ENCODE measurements at regions not wholly inside any gene's neighbourhood (a gene's known extent, or its start where the extent isn't known, plus 50 kb on each side); places are given as distances from the start of the nearest gene placed in this dataset.
"Not testable (repeated sequence)": the region's sequence is repeated elsewhere in the genome, so short reads cannot be mapped to it uniquely, and the experiment has no call there.

DNA sequence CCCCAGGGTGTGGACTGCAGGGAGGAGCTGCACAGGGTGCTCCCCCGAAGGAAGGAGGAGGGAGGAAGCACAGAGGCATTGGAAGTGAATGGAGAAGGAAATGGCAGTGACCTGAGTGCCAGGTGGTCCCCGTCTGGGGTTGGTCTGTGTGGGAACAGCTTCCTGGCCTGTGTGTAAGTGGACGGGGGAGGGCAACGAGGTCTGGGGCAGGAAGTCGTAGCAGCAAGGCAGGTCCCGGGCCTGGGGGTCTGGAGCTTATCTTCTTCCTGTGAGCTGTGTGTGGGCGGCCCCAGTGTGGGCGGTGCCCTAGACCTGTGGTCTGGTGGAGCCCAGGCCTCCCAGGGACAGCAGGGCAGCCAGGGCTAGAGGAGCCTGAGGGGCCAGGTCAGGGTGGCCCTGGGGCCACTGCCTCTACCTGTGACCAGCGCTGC, 382.1 kb downstream of the TMEM121 start:
- Mint-ChIP-seq H3K27ac (no peak overlapping the region), H3K4me3 (no peak overlapping the region), H3K9me3 (no peaks in the 10 kb centered on the region), H3K4me1 (ENCODE audit: low read depth) (no peaks in the 10 kb centered on the region), H3K36me3 (ENCODE audit: low read depth) (no peaks in the 10 kb centered on the region), H3K27me3 (peaks cover 43% of the 10 kb centered on the region)
- DNase-seq, result no peak
- Histone ChIP-seq H3K36me3 (ENCODE audit: insufficient read depth, low read length) (no peaks in the 10 kb centered on the region), H3K4me3 (ENCODE audit: low read length) (no peak overlapping the region), H3K9me3 (ENCODE audit: control insufficient read depth in 1 of 2, insufficient read depth in 1 of 2, low read length in 2 of 2) (peaks cover 0 to 20% of the 10 kb centered on the region in 2 experiments), H3K27ac (ENCODE audit: low read depth in 1 of 2, low read length in 2 of 2) (no peak overlapping the region), H3K27me3 (ENCODE audit: control insufficient read depth in 1 of 2, insufficient read depth in 2 of 2, low read length in 2 of 2) (peaks cover 8 to 12% of the 10 kb centered on the region in 2 experiments), H3K4me1 (ENCODE audit: insufficient read depth, low read length) (peaks cover 2% of the 10 kb centered on the region)
- CTCF ChIA-PET, result no interaction called here
- TF ChIP-seq, protein P1, sequence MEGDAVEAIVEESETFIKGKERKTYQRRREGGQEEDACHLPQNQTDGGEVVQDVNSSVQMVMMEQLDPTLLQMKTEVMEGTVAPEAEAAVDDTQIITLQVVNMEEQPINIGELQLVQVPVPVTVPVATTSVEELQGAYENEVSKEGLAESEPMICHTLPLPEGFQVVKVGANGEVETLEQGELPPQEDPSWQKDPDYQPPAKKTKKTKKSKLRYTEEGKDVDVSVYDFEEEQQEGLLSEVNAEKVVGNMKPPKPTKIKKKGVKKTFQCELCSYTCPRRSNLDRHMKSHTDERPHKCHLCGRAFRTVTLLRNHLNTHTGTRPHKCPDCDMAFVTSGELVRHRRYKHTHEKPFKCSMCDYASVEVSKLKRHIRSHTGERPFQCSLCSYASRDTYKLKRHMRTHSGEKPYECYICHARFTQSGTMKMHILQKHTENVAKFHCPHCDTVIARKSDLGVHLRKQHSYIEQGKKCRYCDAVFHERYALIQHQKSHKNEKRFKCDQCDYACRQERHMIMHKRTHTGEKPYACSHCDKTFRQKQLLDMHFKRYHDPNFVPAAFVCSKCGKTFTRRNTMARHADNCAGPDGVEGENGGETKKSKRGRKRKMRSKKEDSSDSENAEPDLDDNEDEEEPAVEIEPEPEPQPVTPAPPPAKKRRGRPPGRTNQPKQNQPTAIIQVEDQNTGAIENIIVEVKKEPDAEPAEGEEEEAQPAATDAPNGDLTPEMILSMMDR (IDR thresholded peaks at IDR 0.05), result no peak
- POLR2A ChIA-PET, result no interaction called here
- ATAC-seq (ENCODE audit: poor library complexity), result no peak
- intact Hi-C loops (cut with DNase I, micrococcal nuclease), result no loop called here

GRCh38 chr14:105909046-105909827, 382.9 kb downstream of the TMEM121 start:
- Histone ChIP-seq H3K27ac (ENCODE audit: low read depth in 1 of 2, low read length in 2 of 2) (no peak overlapping the region), H3K36me3 (ENCODE audit: insufficient read depth, low read length) (no peaks in the 10 kb centered on the region), H3K9me3 (ENCODE audit: control insufficient read depth in 1 of 2, insufficient read depth in 1 of 2, low read length in 2 of 2) (peaks cover 0 to 20% of the 10 kb centered on the region in 2 experiments), H3K27me3 (ENCODE audit: control insufficient read depth in 1 of 2, insufficient read depth in 2 of 2, low read length in 2 of 2) (peaks cover 4 to 10% of the 10 kb centered on the region in 2 experiments), H3K4me1 (ENCODE audit: insufficient read depth, low read length) (peaks cover 2% of the 10 kb centered on the region), H3K4me3 (ENCODE audit: low read length) (no peak overlapping the region)
- H3K4me3 Mint-ChIP-seq, result no peak overlapping the region
- peaks cover 40% of the 10 kb centered on the region for H3K27me3 Mint-ChIP-seq
- no peak overlapping the region for H3K27ac Mint-ChIP-seq
- ATAC-seq (ENCODE audit: poor library complexity) (no peak), DNase-seq (no peak)
- no peaks in the 10 kb centered on the region for H3K36me3 Mint-ChIP-seq (ENCODE audit: low read depth)
- intact Hi-C loops (cut with DNase I, micrococcal nuclease), result no loop called here
- ChIA-PET CTCF (no interaction called here), POLR2A (no interaction called here)
- H3K4me1 Mint-ChIP-seq (ENCODE audit: low read depth), result no peaks in the 10 kb centered on the region
- no peaks in the 10 kb centered on the region for H3K9me3 Mint-ChIP-seq
- TF ChIP-seq, protein P1 (IDR thresholded peaks at IDR 0.05), result no peak

DNA sequence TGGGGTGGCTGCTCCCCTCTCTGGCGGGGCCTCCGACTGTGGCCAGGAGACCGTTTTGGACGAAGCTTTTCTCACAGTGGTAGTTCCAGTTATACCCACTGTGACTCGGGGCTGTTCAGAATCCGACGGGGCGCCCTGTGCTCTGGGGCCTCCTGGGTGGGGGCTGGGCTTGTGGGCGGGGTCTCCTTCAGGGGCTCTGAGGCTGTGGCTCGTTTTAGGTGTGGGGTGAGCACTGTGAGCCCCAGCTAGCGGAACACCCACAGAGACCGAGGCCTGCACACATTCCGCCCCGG, 383.4 kb downstream of the TMEM121 start:
- H3K9me3 Mint-ChIP-seq; H3K36me3 Mint-ChIP-seq (ENCODE audit: low read depth); H3K27ac Mint-ChIP-seq; CTCF ChIA-PET; H3K27me3 ChIP-seq (ENCODE audit: control insufficient read depth in 1 of 2, insufficient read depth in 2 of 2, low read length in 2 of 2); H3K4me3 ChIP-seq (ENCODE audit: low read length); POLR2A ChIA-PET; H3K27ac ChIP-seq (ENCODE audit: low read depth in 1 of 2, low read length in 2 of 2); H3K4me1 Mint-ChIP-seq (ENCODE audit: low read depth); H3K36me3 ChIP-seq (ENCODE audit: insufficient read depth, low read length); ATAC-seq (ENCODE audit: poor library complexity); H3K4me1 ChIP-seq (ENCODE audit: insufficient read depth, low read length); H3K4me3 Mint-ChIP-seq; DNase-seq; intact Hi-C loops (cut with DNase I, micrococcal nuclease): not testable (repeated sequence)
- H3K9me3 ChIP-seq (ENCODE audit: control insufficient read depth in 1 of 2, insufficient read depth in 1 of 2, low read length in 2 of 2), result peaks cover 0 to 25% of the 10 kb centered on the region in 2 experiments
- peaks cover 37% of the 10 kb centered on the region for H3K27me3 Mint-ChIP-seq

- H3K36me3 ChIP-seq (ENCODE audit: insufficient read depth, low read length), result no peaks in the 10 kb centered on the region
- ChIA-PET CTCF (no interaction called here), POLR2A (no interaction called here)
- intact Hi-C loops (cut with DNase I, micrococcal nuclease), result no loop called here
- H3K27ac Mint-ChIP-seq, result no peak overlapping the region
- TF ChIP-seq, protein P1 (IDR thresholded peaks at IDR 0.05), result no peak
- no peak overlapping the region for H3K4me3 Mint-ChIP-seq
- ATAC-seq (ENCODE audit: poor library complexity) (no peak), DNase-seq (no peak)
- H3K9me3 ChIP-seq (ENCODE audit: control insufficient read depth in 1 of 2, insufficient read depth in 1 of 2, low read length in 2 of 2), result peaks cover 0 to 31% of the 10 kb centered on the region in 2 experiments
- no peaks in the 10 kb centered on the region for H3K4me1 Mint-ChIP-seq (ENCODE audit: low read depth)
- H3K4me3 ChIP-seq (ENCODE audit: low read length), result no peak overlapping the region
- H3K27me3 ChIP-seq (ENCODE audit: control insufficient read depth in 1 of 2, insufficient read depth in 2 of 2, low read length in 2 of 2), result peaks cover 4 to 10% of the 10 kb centered on the region in 2 experiments
- no peaks in the 10 kb centered on the region for H3K36me3 Mint-ChIP-seq (ENCODE audit: low read depth)
- H3K9me3 Mint-ChIP-seq, result peaks cover under 1% of the 10 kb centered on the region
- no peak overlapping the region for H3K27ac ChIP-seq (ENCODE audit: low read depth in 1 of 2, low read length in 2 of 2)
- H3K4me1 ChIP-seq (ENCODE audit: insufficient read depth, low read length), result peaks cover 2% of the 10 kb centered on the region
- H3K27me3 Mint-ChIP-seq, result peaks cover 35% of the 10 kb centered on the region
Observed at GRCh38 chr14:105910426-105910825, 384.0 kb downstream of the TMEM121 start.

Data from CD4-positive, alpha-beta T cell (primary cell).